Endothelial cell of umbilical vein (primary cell): ENCODE measurements at regions not wholly inside any gene's neighbourhood (a gene's known extent, or its start where the extent isn't known, plus 50 kb on each side); places are given as distances from the start of the nearest gene placed in this dataset.

Experiments used
- BruUV-seq: library from RNA; stranded (reverse); fragments of 400-500 nt; replicated peaks from 2 replicates; lab custom pipeline; 2021; lab: Mats Ljungman, UMichigan
- CTCF ChIA-PET: fragments of 300-600, 350-600 bp; sonication (Branson Sonifier 250); formaldehyde crosslinking; loops from one replicate; lab custom pipeline; 2021; ENCODE audit warnings: antibody characterized with exemption, inconsistent platforms; lab: Charles Lee
- POLR2A ChIA-PET: fragments of 300-600, 350-600 bp; sonication (Branson Sonifier 250); formaldehyde crosslinking; loops from one replicate; lab custom pipeline; 2021; ENCODE audit warnings: antibody characterized with exemption, inconsistent platforms; lab: Charles Lee
- DNase-seq: peaks from one replicate; pipeline ENCODE4 v3.0.0-alpha.2; 2011; ENCODE audit warnings: low read depth, low spot score
- FAIRE-seq: peaks from 2 replicates; lab custom pipeline; 2011; peaks lifted over from hg19 to GRCh38; lab: Jason Lieb, UNC
- H2AFZ ChIP-seq: 2 replicates; pipeline ENCODE4 v1.6.0; 2012; ENCODE audit warnings: low read depth, low read length, control low read depth, inconsistent platforms
- H3K27ac ChIP-seq: 2 replicates; pipeline ENCODE4 v1.5.1; 2011; ENCODE audit warnings: low read depth, mild to moderate bottlenecking, control low read depth, low read length, moderate library complexity; ENCODE audit not compliant: insufficient read depth
- H3K27me3 ChIP-seq, 2 experiments: 2 replicates each; pipeline versions ENCODE4 v1.6.0 to v1.6.1; 2011; ENCODE audit warnings: low read length in 2 of 2, mixed read lengths in 1 of 2; ENCODE audit not compliant: control insufficient read depth in 2 of 2, insufficient read depth in 2 of 2
- H3K36me3 ChIP-seq, 2 experiments: 2 replicates in 1 of 2; 3 replicates in 1 of 2; pipeline ENCODE4 v1.5.1; 2011; ENCODE audit warnings: low read length in 2 of 2, mild to moderate bottlenecking in 1 of 2, moderate library complexity in 1 of 2; ENCODE audit not compliant: control insufficient read depth in 2 of 2, insufficient read depth in 2 of 2; ENCODE audit errors: extremely low read depth in 1 of 2
- H3K4me1 ChIP-seq: 3 replicates; pipeline ENCODE4 v1.5.1; 2011; ENCODE audit warnings: mild to moderate bottlenecking, low read length; ENCODE audit not compliant: control insufficient read depth, insufficient read depth; ENCODE audit errors: extremely low read depth
- H3K4me2 ChIP-seq: 2 replicates; pipeline ENCODE4 v1.6.1; 2011; ENCODE audit warnings: low read length, control low read depth, mixed read lengths; ENCODE audit not compliant: insufficient read depth
- H3K4me3 ChIP-seq, 3 experiments: fragments of 200-600 bp in 1 of 3; sonication (generic), shearing (Covaris generic) in 1 of 3; replicated peaks in 1 of 3; 2 replicates each; pipeline ENCODE4 v1.5.1; 2011 to 2016; ENCODE audit warnings: control low read depth in 3 of 3, low read length in 3 of 3, mild to moderate bottlenecking in 2 of 3, inconsistent platforms in 1 of 3, low read depth in 1 of 3, moderate library complexity in 1 of 3; ENCODE audit not compliant: insufficient read depth in 1 of 3
- H3K79me2 ChIP-seq: 2 replicates; pipeline ENCODE4 v1.6.0; 2012; ENCODE audit warnings: low read length, inconsistent platforms; ENCODE audit not compliant: control insufficient read depth, insufficient read depth
- H3K9ac ChIP-seq: replicated peaks from 2 replicates; pipeline ENCODE3; 2011; ENCODE audit warnings: low read length, control low read depth; ENCODE audit not compliant: insufficient read depth; ENCODE audit errors: extremely low read depth
- H3K9me1 ChIP-seq: replicated peaks from 3 replicates; pipeline ENCODE4 v1.6.0; 2011; ENCODE audit warnings: mild to moderate bottlenecking, low read length; ENCODE audit not compliant: control insufficient read depth, insufficient read depth; ENCODE audit errors: extremely low read depth
- H3K9me3 ChIP-seq: replicated peaks from 2 replicates; pipeline ENCODE4 v1.5.1; 2012; ENCODE audit warnings: low read length, inconsistent platforms; ENCODE audit not compliant: control insufficient read depth, insufficient read depth
- H4K20me1 ChIP-seq: replicated peaks from 2 replicates; pipeline ENCODE3; 2011; ENCODE audit warnings: mild to moderate bottlenecking, low read length; ENCODE audit not compliant: control insufficient read depth, insufficient read depth; ENCODE audit errors: extremely low read depth
- EZH2 ChIP-seq: IDR thresholded peaks from 2 replicates; pipeline ENCODE4 v1.6.1; 2012; ENCODE audit warnings: borderline replicate concordance, low read depth, mild to moderate bottlenecking, moderate library complexity, low read length, inconsistent platforms; ENCODE audit not compliant: severe bottlenecking
- FOS ChIP-seq: IDR thresholded peaks from 2 replicates; pipeline ENCODE4 v1.6.1; 2011; ENCODE audit warnings: mild to moderate bottlenecking, low read length, moderate library complexity, borderline replicate concordance; ENCODE audit not compliant: insufficient read depth
- GATA2 ChIP-seq: IDR thresholded peaks from 2 replicates; pipeline ENCODE4 v1.7.0; 2011; ENCODE audit warnings: low read depth, mild to moderate bottlenecking, moderate library complexity, mixed read lengths, low read length; ENCODE audit not compliant: insufficient read length, insufficient read depth
- JUN ChIP-seq: IDR thresholded peaks from 2 replicates; pipeline ENCODE4 v1.6.1; 2011; ENCODE audit warnings: borderline replicate concordance, low read depth; ENCODE audit not compliant: insufficient read length, insufficient read depth
- MYC ChIP-seq: IDR thresholded peaks from one replicate; pipeline ENCODE4 v1.6.1; 2011; ENCODE audit warnings: mild to moderate bottlenecking, low read depth, low read length
- POLR2A ChIP-seq: IDR thresholded peaks from 2 replicates; pipeline ENCODE4 v1.6.1; 2012; ENCODE audit warnings: low read depth, mild to moderate bottlenecking, control low read depth, low read length
- POLR2AphosphoS5 ChIP-seq: IDR thresholded peaks from 2 replicates; pipeline ENCODE4 v1.6.1; 2012; ENCODE audit warnings: low read depth, mild to moderate bottlenecking, control low read depth, low read length, moderate library complexity; ENCODE audit not compliant: insufficient read depth
- dilution Hi-C: fragments of 300-500 bp; cut with MboI; formaldehyde crosslinking; loops from one replicate; pipeline ENCODE4 v1.15.0; 2019; ENCODE audit warnings: low sequenced_read_pairs; ENCODE audit not compliant: extremely low pct_ligation_motif_present
- intact Hi-C: fragments of 100-400 bp; cut with micrococcal nuclease; formaldehyde crosslinking; loops from one replicate; pipeline ENCODE4 v1.10.0; 2022
- TF ChIP-seq, protein P1 (sequence below): IDR thresholded peaks from 2 replicates; pipeline ENCODE4 v1.6.1; 2011; ENCODE audit not compliant: insufficient read depth, insufficient read length
- TF ChIP-seq, protein P2 (sequence below), 2 donors: IDR thresholded peaks; 1 replicate in 1 of 2; 2 replicates in 1 of 2; pipeline ENCODE4 v1.5.1; 2011; ENCODE audit warnings: low read length in 2 of 2, mild to moderate bottlenecking in 2 of 2, moderate library complexity in 2 of 2, control low read depth in 1 of 2, inconsistent platforms in 1 of 2, low read depth in 1 of 2; ENCODE audit not compliant: insufficient read depth in 1 of 2; ENCODE audit errors: extremely low read depth in 1 of 2

DNA sequence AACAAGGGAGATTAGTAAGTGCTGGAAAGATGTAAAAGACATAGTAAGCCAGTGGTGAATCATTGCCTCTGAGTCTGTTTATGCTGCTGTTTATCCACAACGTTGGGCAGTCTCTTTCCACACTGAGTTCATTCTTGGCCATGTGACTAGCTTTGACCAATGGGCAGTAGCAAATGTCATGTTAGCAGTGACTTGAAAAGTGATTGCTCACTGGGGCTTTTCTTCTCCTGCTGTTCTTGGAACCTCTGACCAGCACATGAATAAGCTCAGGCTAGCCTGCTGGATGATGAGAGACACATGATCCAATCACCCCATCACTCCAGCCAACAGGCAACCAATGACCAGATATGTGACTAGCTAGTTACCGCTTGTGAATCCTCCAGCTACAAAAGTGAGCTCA is 360.4 kb downstream of the SLC4A3 start:
- intact Hi-C loops = no loop called here
- Histone ChIP-seq H3K79me2 (no peaks in the 10 kb centered on the region), H3K9me1 (no peaks in the 10 kb centered on the region), H3K9me3 (peaks cover 3% of the 10 kb centered on the region), H4K20me1 (no peaks in the 10 kb centered on the region), H3K36me3 (no peaks in the 10 kb centered on the region), H3K4me1 (no peaks in the 10 kb centered on the region), H3K9ac (no peak overlapping the region), H3K4me3 (no peak overlapping the region), H3K4me2 (no peak overlapping the region), H2AFZ (no peak overlapping the region), H3K27ac (no peak overlapping the region), H3K27me3 (no peaks in the 10 kb centered on the region)
- BruUV-seq = no TSS peak
- no peak for FAIRE-seq
- TF ChIP-seq POLR2AphosphoS5 (no peak), GATA2 (no peak), MYC (no peak), FOS (no peak)
- TF ChIP-seq, protein P1, sequence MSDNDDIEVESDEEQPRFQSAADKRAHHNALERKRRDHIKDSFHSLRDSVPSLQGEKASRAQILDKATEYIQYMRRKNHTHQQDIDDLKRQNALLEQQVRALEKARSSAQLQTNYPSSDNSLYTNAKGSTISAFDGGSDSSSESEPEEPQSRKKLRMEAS = no peak
- TF ChIP-seq, protein P2, sequence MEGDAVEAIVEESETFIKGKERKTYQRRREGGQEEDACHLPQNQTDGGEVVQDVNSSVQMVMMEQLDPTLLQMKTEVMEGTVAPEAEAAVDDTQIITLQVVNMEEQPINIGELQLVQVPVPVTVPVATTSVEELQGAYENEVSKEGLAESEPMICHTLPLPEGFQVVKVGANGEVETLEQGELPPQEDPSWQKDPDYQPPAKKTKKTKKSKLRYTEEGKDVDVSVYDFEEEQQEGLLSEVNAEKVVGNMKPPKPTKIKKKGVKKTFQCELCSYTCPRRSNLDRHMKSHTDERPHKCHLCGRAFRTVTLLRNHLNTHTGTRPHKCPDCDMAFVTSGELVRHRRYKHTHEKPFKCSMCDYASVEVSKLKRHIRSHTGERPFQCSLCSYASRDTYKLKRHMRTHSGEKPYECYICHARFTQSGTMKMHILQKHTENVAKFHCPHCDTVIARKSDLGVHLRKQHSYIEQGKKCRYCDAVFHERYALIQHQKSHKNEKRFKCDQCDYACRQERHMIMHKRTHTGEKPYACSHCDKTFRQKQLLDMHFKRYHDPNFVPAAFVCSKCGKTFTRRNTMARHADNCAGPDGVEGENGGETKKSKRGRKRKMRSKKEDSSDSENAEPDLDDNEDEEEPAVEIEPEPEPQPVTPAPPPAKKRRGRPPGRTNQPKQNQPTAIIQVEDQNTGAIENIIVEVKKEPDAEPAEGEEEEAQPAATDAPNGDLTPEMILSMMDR (IDR thresholded peaks at IDR 0.05; ENCODE audit: extremely low read depth in 1 of 2, insufficient read depth in 1 of 2, low read depth in 1 of 2, low read length in 2 of 2) = no peak
- ChIA-PET POLR2A (no interaction called here), CTCF (no interaction called here)
- no peak for DNase-seq
- dilution Hi-C loops = no loop called here

DNA sequence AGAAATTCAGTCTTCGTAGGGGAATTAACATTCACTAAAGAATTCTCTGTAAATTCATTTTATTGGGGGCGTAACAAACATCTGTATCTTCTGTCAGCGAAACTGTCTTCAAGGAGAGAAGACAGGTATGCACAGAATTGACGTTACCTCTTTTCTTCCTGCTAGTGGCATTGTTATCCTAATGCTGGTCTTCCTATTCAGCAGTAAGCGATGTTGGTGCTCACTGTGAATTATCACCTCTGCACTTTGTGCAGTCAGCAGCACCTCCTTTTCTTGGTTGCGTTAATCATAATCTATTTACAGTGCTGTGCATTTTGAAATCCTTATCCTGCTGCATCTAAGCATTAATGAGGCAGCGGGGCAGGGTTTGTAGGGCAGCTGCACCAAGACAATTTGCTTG is 362.3 kb downstream of the SLC4A3 start:
- H3K27ac ChIP-seq = no peak overlapping the region
- H3K79me2 ChIP-seq = no peaks in the 10 kb centered on the region
- no TSS peak for BruUV-seq
- no peaks in the 10 kb centered on the region for H3K36me3 ChIP-seq
- no peaks in the 10 kb centered on the region for H4K20me1 ChIP-seq
- no peaks in the 10 kb centered on the region for H3K9me1 ChIP-seq
- DNase-seq (no peak), FAIRE-seq (no peak)
- TF ChIP-seq FOS (no peak), GATA2 (no peak), POLR2A (no peak), EZH2 (no peak), POLR2AphosphoS5 (no peak), MYC (no peak), JUN (no peak)
- TF ChIP-seq, protein P1 = no peak
- TF ChIP-seq, protein P2 (IDR thresholded peaks at IDR 0.05; ENCODE audit: extremely low read depth in 1 of 2, insufficient read depth in 1 of 2, low read depth in 1 of 2, low read length in 2 of 2) = no peak
- no peak overlapping the region for H3K4me2 ChIP-seq
- no peaks in the 10 kb centered on the region for H3K27me3 ChIP-seq
- H2AFZ ChIP-seq = no peak overlapping the region
- intact Hi-C loops (no loop called here), dilution Hi-C loops (no loop called here)
- H3K4me3 ChIP-seq = no peak overlapping the region
- POLR2A ChIA-PET = no interaction called here
- CTCF ChIA-PET = no interaction called here
- H3K9me3 ChIP-seq = peaks cover 5% of the 10 kb centered on the region
- no peaks in the 10 kb centered on the region for H3K4me1 ChIP-seq
- H3K9ac ChIP-seq = no peak overlapping the region
